Suprapubic skin (tissue), 4 donors: ENCODE measurements at regions not wholly inside any gene's neighbourhood (a gene's known extent, or its start where the extent isn't known, plus 50 kb on each side); places are given as distances from the start of the nearest gene placed in this dataset.

Experiments used
- EP300 ChIP-seq: sonication (generic); formaldehyde crosslinking; IDR thresholded peaks from one replicate; pipeline ENCODE4 v1.6.1; 2017; ENCODE audit warnings: antibody characterized with exemption
- POLR2A ChIP-seq, 2 donors: fragments of 450-650 bp; IDR thresholded peaks; one replicate each; pipeline ENCODE4 v1.6.1; 2017; ENCODE audit warnings: antibody characterized with exemption in 2 of 2, mild to moderate bottlenecking in 2 of 2, moderate library complexity in 2 of 2
- POLR2AphosphoS5 ChIP-seq, 3 donors: sonication (generic); formaldehyde crosslinking; IDR thresholded peaks; one replicate each; pipeline ENCODE4 v1.6.1; 2017; ENCODE audit warnings: antibody characterized with exemption in 3 of 3
- TF ChIP-seq, protein P1 (sequence below), 2 donors: fragments of 200-600 bp in 1 of 2; fragments of 450-650 bp in 1 of 2; sonication (generic) in 1 of 2; IDR thresholded peaks; one replicate each; pipeline ENCODE4 v1.5.1; 2016 to 2019; ENCODE audit warnings: antibody characterized with exemption in 2 of 2, mild to moderate bottlenecking in 1 of 2, moderate library complexity in 1 of 2

DNA sequence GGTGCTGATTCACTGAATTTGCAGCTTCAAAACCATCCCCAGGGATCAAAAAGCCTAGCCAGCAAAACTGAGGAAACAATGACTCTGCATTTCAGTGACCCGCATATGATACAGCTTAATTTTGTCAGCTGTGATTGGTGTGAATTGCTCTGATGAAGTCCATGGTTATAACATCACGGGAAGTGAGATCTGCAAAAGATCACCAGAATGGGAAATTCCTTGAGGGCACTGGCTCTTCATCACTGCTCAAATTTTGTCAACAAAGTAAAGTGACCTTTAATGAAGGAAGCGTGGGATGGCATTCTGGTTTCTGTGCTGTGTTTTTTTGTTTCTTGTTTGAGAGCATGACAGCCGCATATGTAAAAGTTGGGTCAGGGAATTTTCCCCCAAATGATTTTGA lies 745.9 kb downstream of the GATA3 start:
- no peak for TF ChIP-seq POLR2A (IDR thresholded peaks at IDR 0.05)
- no peak for TF ChIP-seq EP300
- TF ChIP-seq, protein P1, sequence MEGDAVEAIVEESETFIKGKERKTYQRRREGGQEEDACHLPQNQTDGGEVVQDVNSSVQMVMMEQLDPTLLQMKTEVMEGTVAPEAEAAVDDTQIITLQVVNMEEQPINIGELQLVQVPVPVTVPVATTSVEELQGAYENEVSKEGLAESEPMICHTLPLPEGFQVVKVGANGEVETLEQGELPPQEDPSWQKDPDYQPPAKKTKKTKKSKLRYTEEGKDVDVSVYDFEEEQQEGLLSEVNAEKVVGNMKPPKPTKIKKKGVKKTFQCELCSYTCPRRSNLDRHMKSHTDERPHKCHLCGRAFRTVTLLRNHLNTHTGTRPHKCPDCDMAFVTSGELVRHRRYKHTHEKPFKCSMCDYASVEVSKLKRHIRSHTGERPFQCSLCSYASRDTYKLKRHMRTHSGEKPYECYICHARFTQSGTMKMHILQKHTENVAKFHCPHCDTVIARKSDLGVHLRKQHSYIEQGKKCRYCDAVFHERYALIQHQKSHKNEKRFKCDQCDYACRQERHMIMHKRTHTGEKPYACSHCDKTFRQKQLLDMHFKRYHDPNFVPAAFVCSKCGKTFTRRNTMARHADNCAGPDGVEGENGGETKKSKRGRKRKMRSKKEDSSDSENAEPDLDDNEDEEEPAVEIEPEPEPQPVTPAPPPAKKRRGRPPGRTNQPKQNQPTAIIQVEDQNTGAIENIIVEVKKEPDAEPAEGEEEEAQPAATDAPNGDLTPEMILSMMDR (IDR thresholded peaks at IDR 0.05): no peak
- TF ChIP-seq POLR2AphosphoS5 (IDR thresholded peaks at IDR 0.05): no peak
